ENCODE measurements at regions not wholly inside any gene's neighbourhood (a gene's known extent, or its start where the extent isn't known, plus 50 kb on each side); places are given as distances from the start of the nearest gene placed in this dataset.
"Not testable (repeated sequence)": the region's sequence is repeated elsewhere in the genome, so short reads cannot be mapped to it uniquely, and the experiment has no call there.

GRCh38 chr3:88742674-88743507 lies 364.5 kb upstream of the EPHA3 start:
- no peak for DNase-seq (ENCODE audit: low read depth)
- H3K4me3 ChIP-seq (ENCODE audit: low read length), result no peak overlapping the region
- TF ChIP-seq CTCF (conservative IDR thresholded peaks at IDR 0.05; ENCODE audit: low read length), result no peak

- H3K4me3 ChIP-seq (ENCODE audit: low read length), result no peak overlapping the region
- DNase-seq (ENCODE audit: low read depth), result peak; percentile 22
- TF ChIP-seq CTCF (conservative IDR thresholded peaks at IDR 0.05; ENCODE audit: low read length), result no peak
Measured at GRCh38 chr3:88744896-88745295, 362.5 kb upstream of the EPHA3 start.

GRCh38 chr3:88747145-88747544 lies 360.3 kb upstream of the EPHA3 start:
- H3K4me3 ChIP-seq (ENCODE audit: low read length); DNase-seq (ENCODE audit: low read depth): not testable (repeated sequence)

GRCh38 chr3:88758676-88759075 lies 348.7 kb upstream of the EPHA3 start:
- H3K4me3 ChIP-seq (ENCODE audit: low read length), result no peak overlapping the region
- peak; percentile 22 for DNase-seq (ENCODE audit: low read depth)
- TF ChIP-seq CTCF (conservative IDR thresholded peaks at IDR 0.05; ENCODE audit: low read length), result no peak

GRCh38 chr3:88767746-88768145 lies 339.7 kb upstream of the EPHA3 start:
- no peak overlapping the region for H3K4me3 ChIP-seq (ENCODE audit: low read length)
- peak; percentile 38 for DNase-seq (ENCODE audit: low read depth)
- TF ChIP-seq CTCF (conservative IDR thresholded peaks at IDR 0.05; ENCODE audit: low read length), result no peak

- H3K4me3 ChIP-seq (ENCODE audit: low read length), result no peak overlapping the region
- no peak for TF ChIP-seq CTCF (conservative IDR thresholded peaks at IDR 0.05; ENCODE audit: low read length)
- DNase-seq (ENCODE audit: low read depth), result no peak
Measured at GRCh38 chr3:88773766-88774165, 333.7 kb upstream of the EPHA3 start.

GRCh38 chr3:88775026-88775690 lies 332.3 kb upstream of the EPHA3 start:
- no peak for DNase-seq (ENCODE audit: low read depth)
- H3K4me3 ChIP-seq (ENCODE audit: low read length), result no peak overlapping the region
- TF ChIP-seq CTCF (conservative IDR thresholded peaks at IDR 0.05; ENCODE audit: low read length), result no peak

Data from AG10803 (cell line).